HG02798 (cell line): ENCODE measurements at regions not wholly inside any gene's neighbourhood (a gene's known extent, or its start where the extent isn't known, plus 50 kb on each side); places are given as distances from the start of the nearest gene placed in this dataset.

Experiments used
- ATAC-seq: cut with Tn5 transposase; IDR thresholded peaks from one replicate; pipeline ENCODE4 v1.9.1; 2021; ENCODE audit warnings: mild to moderate bottlenecking; ENCODE audit not compliant: unreplicated experiment, poor library complexity

DNA sequence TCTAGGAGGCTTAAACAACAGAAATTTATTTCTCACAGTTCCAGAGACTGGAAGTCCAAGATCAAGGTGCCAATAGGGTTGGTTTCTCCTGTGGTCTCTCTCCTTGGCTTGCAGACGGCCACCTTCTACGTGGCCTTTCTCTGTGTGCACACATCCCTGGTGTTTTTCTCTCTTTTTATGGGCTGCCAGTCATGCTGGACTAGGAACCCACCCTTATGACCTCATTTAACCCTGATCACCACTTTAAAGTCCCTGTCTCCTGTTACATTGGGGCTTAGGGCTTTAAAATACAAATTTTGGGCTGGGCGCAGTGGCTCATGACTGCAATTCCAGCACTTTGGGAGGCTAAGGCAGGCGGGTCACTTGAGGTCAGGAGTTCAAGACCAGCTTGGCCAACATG lies 157.1 kb downstream of the TLE1 start:
- no peak for ATAC-seq

DNA sequence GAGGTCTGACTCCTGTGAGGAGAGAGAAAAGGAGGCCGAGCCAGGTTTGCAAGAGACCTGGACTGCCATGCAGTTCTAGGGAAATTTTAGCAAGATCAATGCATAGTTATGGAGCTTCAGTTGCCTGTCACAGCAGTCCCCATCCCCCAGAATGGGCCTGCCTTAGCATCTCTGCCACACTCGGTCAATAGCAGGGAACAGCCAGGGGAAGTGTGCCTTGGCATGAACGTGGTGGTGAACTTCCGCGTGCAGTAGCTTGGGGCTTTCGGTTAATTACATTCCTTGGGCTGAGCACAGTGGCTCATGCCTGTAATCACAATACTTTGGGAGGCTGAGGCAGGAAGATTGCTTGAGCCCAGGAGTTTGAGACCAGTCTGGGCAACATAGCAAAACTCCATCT lies 157.8 kb downstream of the TLE1 start:
- ATAC-seq = no peak

DNA sequence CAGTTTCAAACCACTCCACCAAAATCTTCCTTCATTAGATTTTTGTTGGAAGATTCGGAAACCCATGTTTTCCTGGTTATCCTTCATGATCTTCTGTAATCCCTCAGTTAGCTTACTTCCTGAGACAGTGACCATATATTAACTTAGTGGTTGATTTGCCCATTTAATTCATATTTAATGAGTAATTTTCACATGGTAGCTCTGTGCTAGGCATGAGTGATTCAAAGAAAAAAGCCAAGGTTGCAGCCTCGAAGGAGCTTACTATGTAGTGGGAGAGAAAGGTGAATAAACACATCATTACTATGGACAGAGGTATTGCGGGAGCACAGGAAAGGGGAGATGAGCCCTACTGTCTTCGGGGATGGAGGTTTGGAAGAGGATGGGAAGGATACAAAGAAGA lies 158.5 kb downstream of the TLE1 start:
- no peak for ATAC-seq

- ATAC-seq = peak; percentile 42
Measured at GRCh38 chr9:81530310-81530810, 159.0 kb downstream of the TLE1 start.

DNA sequence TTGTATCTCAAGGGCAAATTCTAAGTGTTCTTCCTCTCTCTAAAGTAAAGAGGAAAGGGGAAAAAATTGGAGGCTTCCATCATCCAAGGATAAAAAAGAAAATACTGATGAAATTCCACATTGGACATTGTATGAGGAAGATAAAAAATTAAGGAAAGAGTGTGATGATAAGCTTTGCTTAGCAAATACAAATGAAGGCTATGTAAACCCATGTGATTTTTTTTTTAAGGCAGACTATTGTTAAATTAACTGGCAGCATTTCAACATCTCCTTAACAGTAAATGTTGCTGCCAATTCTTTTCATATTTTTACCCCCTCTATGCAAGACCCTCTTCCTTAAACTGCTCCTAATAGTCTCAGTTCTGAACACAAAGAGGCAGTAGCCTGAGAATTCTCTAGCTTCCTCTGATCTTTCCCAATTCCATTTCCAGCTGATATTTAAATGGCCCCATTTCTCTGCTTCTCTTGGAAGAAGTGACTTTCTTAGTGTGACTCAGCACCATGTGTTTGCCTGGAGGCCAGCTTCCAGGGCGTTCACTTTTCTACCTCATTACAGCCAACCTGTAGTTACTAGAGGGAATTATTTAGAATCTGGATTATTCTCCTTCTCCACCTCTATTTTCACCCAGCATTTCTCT lies 159.7 kb downstream of the TLE1 start:
- ATAC-seq = no peak

GRCh38 chr9:81526587-81526986 lies 162.8 kb downstream of the TLE1 start:
- no peak for ATAC-seq

DNA sequence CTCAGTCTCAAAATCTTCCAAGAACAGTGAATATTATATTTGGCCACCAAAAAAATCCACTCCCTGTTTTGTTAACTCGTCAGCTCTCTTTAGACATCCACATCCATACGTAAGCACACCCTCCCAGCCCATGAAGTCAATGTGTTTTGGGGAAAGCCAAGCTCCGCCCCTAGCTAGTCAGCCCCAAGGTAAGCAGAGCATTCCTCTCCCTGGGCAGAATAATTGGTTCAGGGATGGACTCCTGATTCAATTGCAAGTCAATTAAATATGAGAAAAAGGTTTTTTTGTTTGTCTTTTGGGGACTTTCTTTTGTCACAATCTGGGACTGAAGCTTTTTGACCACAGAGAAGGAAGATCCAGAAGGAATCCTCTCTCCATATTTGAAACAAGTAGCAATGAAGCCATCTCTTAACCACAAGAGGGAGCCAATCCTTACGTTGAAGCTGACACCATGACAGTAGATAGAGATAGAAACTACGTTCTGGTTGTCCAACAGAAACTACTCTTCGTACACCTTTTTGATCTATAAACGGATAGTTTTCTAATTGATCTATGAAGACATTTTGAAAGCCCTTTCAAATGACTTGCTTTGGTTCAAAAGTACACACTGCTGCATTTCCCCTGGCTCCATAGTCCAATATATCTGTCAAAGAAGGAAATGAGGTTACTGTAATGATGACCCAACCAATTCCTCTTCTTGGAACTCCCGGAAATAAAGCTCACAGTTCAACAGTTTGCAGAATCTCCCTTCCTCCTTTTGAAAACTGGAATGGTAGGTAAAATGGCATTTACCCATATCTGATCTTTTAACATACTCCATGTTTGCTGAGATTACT lies 166.4 kb downstream of the TLE1 start:
- peak; percentile 60 for ATAC-seq

GRCh38 chr9:81521892-81522291 lies 167.5 kb downstream of the TLE1 start:
- ATAC-seq = no peak

- no peak for ATAC-seq
Measured at GRCh38 chr9:81519816-81520495, 169.4 kb downstream of the TLE1 start.

DNA sequence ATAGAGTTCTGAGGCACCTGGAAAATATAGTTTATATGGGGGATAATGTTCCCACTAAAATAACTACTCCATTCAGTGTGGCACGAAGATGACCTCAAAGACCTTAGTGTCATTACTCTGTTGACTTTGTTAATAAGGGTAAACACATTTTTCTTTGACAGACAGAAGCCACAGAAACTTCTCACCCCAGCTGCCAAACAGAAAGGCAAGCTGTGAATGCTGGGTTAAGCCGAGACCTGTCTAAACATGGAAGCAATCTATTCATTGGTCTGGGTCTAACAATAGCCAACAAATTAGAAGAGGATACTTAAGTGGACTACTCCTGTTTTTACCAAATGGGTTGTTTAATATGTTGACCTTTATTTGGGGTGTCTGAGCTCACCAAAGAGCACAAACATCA lies 171.4 kb downstream of the TLE1 start:
- ATAC-seq = no peak

DNA sequence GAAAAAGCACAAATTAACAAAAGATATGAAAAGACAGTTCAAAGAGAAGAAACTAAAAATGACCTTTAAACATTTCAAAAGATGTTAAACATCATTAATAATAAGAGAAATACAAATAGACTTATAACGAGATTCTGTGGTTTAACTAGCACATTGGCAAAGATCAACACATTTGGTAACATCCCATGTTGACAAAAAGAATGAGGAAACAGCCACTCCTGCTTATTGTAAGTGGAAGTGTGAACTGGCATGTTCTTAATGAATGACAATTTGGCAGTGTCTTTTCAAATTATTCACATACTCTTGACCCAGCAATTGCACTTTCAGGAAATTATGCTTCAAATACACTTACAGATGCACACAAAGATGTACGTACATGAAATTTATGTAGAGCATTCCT lies 176.3 kb downstream of the TLE1 start:
- ATAC-seq = no peak

DNA sequence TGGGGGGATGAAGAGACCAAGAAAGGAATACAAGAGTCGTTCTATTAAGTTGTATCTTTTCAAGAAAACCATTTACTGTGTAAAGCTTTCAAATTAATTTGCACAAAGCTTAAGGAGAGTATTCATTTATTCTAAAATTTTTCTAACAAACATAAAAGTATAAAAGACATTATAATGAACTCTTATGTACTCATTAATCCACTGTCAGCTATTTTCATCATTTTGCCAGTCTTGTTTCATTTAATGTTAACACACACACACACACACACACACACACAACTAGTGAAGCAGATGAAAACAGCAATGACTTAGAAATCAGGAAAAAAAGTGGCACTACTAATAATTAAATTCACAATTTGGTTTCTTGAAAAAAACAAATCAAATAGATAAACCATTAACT lies 176.7 kb downstream of the TLE1 start:
- ATAC-seq = no peak

DNA sequence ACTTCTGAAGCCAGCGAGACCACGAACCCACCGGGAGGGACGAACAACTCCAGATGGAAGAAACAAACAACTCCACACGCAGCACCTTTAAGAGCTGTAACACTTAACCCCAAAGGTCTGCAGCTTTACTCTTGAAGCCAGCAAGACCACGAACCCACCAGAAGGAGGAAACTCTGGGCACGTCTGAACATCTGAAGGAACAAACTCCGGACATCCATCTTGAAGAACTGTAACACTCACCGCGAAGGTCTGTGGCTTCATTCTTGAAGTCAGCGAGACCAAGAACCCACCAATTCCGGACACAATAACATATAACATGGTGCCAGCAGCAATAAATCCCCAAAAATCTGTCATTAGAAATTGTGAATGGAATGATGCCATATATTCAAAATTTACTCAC lies 180.9 kb downstream of the TLE1 start:
- ATAC-seq = no peak

GRCh38 chr9:81506941-81507864 lies 182.1 kb downstream of the TLE1 start:
- no peak for ATAC-seq

- ATAC-seq = no peak
Measured at GRCh38 chr9:81499594-81499993, 189.8 kb downstream of the TLE1 start.

DNA sequence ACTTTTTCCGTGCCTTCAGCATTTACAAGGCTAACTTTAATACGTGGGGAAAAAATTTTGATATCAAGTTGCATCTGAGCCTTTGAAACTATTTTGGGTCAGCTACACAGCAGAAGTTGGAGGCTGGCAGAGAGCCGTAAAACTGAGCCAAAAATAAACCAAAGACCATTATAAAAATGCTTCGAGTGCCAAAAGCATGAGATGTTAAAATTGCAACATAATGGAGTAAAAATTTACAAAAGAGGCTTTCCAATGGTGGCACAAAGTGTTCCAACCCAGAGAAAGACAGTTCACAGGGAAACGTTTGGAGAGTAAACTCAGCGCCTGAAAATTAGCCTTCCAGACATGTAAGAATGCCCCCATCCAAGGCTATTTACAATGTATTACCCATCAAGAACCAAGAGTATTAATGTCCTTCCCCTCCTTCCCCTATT lies 190.3 kb downstream of the TLE1 start:
- ATAC-seq = no peak

GRCh38 chr9:81498576-81498975 lies 190.8 kb downstream of the TLE1 start:
- no peak for ATAC-seq

- ATAC-seq = no peak
Measured at GRCh38 chr9:81497091-81497490, 192.3 kb downstream of the TLE1 start.

- ATAC-seq = no peak
Measured at GRCh38 chr9:81492710-81493447, 196.5 kb downstream of the TLE1 start.
